ENCODE measurements at regions not wholly inside any gene's neighbourhood (a gene's known extent, or its start where the extent isn't known, plus 50 kb on each side); places are given as distances from the start of the nearest gene placed in this dataset.
"Not testable (repeated sequence)": the region's sequence is repeated elsewhere in the genome, so short reads cannot be mapped to it uniquely, and the experiment has no call there.

- TF ChIP-seq POLR2A (IDR thresholded peaks at IDR 0.05; ENCODE audit: low read length); BHLHE40 (IDR thresholded peaks at IDR 0.05; ENCODE audit: low read depth, low read length): not testable (repeated sequence)
These were observed 152.4 kb downstream of the SPIN4 start for GRCh38 chrX:63198693-63199092.

Measured in A549 (cell line).